ENCODE measurements at regions not wholly inside any gene's neighbourhood (a gene's known extent, or its start where the extent isn't known, plus 50 kb on each side); places are given as distances from the start of the nearest gene placed in this dataset.

DNA sequence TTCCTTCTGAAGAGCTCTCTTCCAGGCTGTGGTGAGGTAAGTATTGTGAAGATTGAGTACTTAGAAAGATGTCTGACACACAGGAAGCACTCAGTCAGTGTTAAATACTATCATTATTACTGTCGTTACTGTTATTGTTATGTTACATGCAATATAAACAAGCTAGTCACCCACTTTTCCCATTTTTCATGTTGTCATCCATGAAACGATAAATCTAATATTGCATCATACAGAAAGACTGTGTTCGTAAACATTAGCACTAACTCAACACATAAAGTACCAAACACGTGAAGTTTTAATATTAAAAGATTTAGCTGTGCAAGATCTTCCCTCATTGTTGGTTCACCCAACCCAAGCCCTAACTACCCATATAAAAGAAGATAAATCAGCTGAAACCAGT is 109.2 kb upstream of the NRSN1 start:
- no peak for DNase-seq (ENCODE audit: low read depth in 4 of 4, low spot score in 3 of 4)

DNA sequence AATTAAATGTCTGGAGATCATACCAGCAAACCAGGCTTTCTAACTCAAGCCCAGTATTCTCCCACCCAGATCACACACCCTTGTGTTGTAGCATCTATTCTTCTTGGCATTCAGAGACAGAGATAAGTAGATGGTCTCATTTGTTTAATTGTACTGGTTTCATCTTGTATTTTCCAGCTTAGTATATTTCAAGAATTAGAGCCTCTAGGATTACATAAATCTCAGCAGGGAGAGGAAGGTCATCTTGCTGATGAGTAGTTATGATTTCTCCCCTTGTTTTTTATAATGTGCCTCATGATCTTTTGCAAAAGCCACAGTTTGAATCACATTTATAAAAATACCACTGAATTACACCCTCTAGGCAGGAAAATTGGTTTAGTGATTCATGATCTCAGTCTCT is 106.6 kb upstream of the NRSN1 start:
- no peak for DNase-seq (ENCODE audit: low read depth in 4 of 4, low spot score in 3 of 4)

DNA sequence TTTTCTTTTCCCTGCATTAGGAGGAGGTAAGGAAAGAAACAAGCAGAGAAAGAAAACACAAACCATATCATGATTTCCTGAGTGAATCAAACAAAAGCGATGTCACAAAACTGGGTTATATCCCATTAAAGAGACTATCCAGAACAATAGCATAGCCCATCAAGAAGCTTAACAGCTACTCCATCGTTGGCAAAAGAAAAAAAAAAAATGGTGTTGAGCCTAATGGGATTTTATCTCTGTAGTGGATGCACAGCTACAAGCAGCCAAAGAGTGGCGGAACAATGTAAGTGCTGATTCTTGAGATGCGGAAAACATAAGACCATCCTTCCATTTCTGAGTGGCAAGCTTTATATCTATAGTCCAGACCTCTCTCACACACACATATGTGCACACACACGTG is 106.2 kb upstream of the NRSN1 start:
- DNase-seq (ENCODE audit: low read depth in 4 of 4, low spot score in 3 of 4): no peak

DNA sequence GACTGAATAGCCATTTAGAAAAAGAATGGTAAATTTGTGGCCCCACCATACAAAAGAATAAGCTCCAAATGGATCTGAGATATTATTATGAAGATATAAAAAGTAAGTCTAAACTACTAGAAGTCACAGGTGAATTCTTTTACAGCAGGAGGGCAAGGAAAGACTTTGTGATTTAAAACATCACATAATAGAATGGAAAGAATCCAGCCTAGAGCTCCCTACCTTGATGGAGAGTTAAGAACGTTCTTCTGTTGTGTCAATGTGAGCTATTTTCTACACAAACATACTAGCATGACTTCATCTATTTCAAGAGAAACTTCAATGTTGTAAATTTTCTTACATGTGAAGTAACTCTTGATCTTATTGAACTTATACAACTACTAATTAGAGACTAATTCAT is 100.0 kb upstream of the NRSN1 start:
- no peak for DNase-seq (ENCODE audit: low read depth in 4 of 4, low spot score in 3 of 4)

DNA sequence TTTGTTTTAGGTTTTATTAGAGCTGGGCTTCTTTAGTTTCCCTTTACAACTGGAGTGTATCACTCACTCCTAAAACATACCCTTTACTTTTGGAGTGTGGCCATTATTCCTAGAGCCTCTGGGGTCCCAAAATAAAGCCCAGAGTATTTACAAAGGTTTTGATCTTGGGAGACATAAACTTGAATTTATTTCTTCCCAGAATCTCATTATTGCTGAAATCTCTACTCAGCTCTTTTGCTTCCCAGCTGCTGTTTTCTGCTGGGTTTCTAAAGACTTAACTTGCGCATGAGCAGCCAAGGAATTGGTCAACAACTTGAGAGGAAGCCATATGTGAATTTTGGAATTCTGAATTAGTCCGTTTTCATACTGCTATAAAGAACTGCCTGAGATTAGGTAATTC is 94.5 kb upstream of the NRSN1 start:
- no peak for DNase-seq (ENCODE audit: low read depth in 4 of 4, low spot score in 3 of 4)

DNA sequence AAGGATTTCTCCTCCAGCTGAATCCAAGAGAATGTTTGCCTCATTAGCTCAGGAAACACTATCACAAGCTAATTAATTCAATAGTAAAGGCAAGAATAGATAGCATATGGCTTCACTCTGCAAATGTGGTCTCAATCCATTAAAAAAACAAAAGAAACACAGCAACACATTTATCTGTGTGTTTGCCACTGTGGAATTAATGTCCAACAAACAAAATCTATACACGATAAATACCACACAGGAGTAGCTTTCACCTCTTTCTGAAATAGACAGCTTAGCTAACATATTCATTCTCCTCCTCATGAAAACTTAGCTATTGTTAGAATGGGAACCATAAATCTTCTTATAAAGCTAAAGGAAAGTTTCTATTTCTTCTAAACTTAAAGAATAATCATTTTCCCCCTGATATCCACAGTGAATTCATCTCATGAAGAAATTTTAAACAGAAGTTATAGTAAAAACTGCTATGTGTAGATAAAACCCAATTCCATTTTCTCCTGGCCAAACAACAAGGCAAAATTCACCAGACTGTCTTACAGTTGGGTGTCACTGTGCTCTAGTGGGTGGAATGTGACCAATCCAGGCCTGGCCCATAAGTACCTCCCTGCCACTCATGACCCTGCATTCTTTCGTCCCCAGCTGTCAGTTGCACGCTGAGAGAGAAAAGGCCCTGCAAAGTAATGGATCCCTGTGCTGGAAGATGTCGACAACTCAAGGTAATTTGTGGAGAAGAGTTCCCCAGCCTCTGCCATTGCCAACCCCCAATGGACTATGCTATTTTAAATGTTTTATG is 92.9 kb upstream of the NRSN1 start:
- no peak for DNase-seq (ENCODE audit: low read depth in 4 of 4, low spot score in 3 of 4)

DNA sequence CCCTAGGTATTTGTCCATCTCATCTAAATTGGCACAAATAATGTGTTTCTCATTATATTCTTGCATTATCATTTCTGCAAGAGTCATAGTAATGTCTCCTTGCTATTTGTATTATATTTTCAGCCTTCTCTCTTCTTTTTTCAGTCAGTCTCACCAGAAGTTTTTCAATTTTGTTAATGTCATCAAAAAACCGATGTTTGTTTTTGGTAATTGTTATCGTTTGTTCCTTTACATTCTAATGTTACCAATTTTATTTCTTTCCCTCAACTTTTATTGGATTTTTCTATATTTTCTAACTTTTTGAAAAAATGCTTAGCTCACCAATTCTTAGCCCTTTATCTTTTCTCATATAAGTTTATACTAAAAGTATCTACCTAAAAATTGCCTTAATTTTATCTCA is 82.2 kb upstream of the NRSN1 start:
- DNase-seq (ENCODE audit: low read depth in 4 of 4, low spot score in 3 of 4): no peak

DNA sequence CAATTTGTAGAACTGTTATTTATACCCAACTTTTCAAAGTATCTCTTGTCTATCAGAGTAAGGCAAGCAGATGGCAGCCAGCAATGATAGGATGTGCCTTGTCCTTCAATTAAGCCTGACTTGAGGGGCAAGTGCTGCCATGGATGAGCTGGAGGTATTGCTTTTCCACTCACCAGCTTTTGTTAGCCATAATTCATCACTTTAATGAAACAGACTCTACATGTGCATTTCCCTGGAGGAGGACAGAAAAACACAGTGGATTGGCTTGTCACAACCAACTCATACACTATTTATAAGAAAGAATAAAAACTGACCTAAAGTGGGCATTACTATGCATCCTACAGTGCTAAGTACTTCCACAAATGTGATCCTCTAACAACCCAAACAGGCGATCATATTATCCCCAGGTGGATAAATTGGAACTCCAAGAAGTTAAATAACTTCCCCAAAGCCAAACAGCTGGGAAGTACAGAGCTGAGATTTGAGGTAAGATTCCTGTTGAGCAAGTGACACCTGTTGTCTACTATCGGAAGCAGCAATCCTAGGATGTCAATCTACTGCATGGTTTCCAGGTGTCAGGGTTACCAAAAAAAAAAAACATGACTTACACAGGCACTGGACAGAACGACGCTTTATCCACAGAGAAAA is 73.9 kb upstream of the NRSN1 start:
- no peak for DNase-seq (ENCODE audit: low read depth in 4 of 4, low spot score in 3 of 4)

DNA sequence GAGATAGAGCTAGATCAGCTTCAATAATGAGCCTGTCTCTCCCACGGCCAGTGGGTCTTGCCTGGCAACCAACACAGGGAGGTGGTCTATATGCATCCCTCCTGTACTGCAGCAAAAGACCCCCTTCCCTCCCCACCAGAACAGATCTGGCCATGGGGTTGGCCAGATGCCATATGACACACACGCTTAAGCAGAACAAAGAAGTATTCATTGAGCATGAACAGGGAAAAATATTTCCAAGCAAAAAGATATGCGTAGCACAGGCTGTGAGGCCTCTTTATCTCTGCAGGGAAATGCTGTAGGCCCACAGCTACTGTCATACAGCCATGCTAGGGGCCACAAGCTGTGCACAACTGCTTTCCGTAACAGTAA is 73.4 kb upstream of the NRSN1 start:
- DNase-seq (ENCODE audit: low read depth in 4 of 4, low spot score in 3 of 4): no peak

DNA sequence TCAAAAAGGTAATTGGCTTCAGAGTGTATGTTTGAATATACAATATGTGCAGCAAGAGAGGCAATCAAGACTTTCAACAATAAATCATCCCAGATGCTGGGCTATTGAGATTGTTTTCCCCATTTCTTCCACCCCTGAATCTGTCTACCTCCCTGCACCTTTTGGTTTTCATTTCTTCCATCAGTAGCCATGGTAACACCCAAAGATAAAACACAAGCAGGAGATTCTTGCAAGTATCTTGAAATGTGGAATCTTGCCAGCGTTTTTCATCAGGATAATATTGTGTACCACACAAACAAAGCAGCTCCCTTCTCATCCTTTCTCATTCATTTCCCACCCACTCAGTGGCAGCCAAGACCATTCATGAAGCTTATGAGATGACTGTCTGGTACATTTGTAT is 73.0 kb upstream of the NRSN1 start:
- no peak for DNase-seq (ENCODE audit: low read depth in 4 of 4, low spot score in 3 of 4)

DNA sequence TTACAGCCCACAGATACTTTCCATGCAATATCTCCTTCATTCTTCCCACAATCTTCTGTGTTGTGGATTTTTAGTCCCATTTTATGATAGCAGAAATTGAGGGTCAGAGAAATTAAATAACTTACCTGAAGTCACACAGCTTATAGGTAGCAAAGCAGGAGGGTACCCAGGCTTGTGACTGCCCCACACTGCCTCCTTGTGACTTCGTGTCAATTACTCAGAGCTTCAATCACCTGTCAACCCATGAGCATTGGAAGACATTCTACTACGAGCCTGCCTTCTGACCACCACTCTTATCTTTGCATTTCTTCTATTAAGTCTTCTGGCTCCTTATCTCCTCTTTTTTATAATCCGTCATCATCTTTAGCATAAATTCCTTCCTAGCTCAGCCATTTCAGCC is 71.6 kb upstream of the NRSN1 start:
- DNase-seq (ENCODE audit: low read depth in 4 of 4, low spot score in 3 of 4): no peak

DNA sequence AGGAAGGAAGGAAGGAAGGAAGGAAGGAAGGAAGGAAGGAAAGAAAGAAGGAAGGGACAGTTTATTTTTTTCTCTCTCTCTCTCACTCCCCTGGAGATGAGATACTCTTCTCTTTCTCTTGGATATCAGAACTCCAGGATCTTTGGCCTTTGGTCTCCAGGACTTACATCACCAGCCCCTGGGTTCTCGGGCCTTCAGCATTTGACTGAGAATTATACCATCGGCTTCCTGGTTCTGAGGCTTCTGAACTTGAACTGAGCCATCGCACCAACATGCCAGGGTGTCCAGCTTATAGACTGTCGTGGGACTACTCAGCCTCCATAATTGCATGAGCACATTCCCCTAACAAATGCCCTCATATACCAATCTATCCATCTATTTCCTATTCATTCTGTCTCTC is 69.4 kb upstream of the NRSN1 start:
- no peak for DNase-seq (ENCODE audit: low read depth in 4 of 4, low spot score in 3 of 4)

DNA sequence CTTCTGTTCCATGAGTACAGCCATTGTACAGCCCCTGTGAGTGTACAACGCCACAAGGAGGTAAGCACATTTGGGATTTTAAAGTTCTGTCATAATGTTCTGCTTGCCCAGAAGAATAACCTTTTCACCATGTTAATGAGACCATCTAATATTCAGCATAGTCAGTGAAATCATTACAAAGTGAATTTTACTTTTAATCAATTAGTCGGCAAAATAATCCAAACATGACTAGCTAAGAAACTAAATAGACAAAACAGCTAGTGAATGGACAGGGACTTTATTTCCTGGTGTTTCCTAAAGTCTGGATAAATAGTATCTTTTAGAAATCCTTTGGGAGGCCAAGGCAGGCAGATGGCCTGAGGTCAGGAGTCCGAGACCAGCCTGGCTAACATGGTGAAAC is 69.0 kb upstream of the NRSN1 start:
- no peak for DNase-seq (ENCODE audit: low read depth in 4 of 4, low spot score in 3 of 4)

DNA sequence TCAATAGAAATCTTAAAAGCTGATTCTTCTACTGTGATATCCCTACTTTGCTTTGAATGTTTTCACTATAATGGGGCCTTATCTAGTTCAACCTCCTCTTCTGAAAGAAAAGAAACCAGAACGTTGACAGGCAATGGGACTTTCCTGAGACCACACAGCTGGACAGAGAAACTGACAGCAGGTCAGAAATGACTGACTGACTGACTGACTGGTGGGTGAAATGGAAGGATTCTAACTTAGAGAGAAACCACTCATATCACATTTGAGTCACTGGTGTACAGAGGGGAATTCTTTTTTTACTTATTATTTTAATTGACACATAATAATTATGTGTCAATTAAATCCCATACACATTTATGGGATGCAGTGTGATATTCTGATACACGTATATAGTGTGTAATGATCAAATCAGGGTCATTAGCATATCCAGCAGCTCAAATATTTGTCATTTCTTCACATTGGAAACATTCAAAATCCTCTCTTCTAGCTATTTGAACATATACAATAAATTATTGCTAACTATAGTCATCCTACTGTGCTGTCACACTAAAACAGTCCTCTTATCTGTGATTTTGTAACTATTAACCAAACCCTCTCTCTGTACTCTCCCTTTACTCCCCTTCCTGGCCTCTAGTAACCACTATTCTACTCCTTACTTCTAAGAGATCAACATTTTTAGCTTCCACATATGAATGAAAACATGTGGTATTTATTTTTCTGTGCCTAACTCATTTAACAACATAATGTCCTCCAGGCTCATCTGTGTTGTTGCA is 64.8 kb upstream of the NRSN1 start:
- no peak for DNase-seq (ENCODE audit: low read depth in 4 of 4, low spot score in 3 of 4)

DNA sequence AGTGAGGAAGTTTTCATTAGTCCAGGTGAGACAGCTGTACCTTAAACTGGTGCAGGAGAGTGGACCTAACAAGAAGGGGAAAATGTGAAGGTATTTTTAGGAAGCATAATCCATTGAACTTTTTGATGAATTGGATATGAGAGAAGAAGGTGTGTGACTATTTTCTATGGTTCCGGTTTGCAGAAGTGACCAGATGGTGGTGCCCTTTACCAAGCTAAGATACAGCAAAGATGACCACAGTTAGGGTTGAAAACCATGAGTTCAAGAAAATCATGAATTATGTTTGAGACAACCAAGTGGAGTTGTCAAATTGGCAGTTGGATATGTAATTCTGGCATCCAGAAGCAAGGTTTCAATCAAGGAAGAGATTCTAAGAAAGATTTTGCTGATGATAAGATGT is 61.9 kb upstream of the NRSN1 start:
- DNase-seq (ENCODE audit: low read depth in 4 of 4, low spot score in 3 of 4): peak in 1 of 4 donors; percentile 14

DNA sequence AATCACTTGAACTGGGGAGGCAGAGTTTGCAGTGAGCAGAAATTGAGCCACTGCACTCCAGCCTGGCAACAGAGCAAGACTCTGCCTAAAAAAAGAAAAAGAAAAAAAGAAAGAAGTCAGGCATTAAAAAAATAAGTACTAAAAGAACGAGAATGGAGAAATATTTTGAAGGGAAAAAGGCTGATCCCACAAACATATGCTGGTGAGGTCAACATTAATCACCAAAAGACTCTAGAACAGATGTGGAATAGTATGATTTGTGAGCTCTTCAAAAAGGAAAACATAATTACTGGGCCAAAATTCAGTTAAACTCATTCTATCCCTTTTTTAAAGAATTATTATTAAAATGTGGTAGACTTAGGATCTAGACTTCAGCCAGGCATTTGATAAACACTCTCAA is 61.2 kb upstream of the NRSN1 start:
- DNase-seq (ENCODE audit: low read depth in 4 of 4, low spot score in 3 of 4): no peak

DNA sequence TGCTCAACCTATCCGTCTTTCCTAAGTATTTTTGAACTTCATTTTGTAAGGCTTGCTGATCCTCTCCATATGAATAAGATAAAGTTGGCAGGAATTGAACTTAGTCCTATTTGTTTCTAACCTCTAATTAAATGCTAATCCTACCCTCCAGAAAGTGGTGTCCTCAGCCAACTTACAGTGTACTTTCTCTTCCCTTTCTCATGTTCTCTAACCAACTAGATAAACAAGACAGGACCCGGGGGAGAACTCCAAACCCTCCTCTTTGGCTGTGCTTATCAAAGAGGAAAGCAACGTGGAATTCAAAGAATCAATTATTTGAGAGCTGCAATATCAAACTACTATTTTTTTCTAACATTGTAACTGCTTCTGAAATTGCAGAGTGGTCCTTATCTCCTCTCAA is 56.5 kb upstream of the NRSN1 start:
- no peak for DNase-seq (ENCODE audit: low read depth in 4 of 4, low spot score in 3 of 4)

DNA sequence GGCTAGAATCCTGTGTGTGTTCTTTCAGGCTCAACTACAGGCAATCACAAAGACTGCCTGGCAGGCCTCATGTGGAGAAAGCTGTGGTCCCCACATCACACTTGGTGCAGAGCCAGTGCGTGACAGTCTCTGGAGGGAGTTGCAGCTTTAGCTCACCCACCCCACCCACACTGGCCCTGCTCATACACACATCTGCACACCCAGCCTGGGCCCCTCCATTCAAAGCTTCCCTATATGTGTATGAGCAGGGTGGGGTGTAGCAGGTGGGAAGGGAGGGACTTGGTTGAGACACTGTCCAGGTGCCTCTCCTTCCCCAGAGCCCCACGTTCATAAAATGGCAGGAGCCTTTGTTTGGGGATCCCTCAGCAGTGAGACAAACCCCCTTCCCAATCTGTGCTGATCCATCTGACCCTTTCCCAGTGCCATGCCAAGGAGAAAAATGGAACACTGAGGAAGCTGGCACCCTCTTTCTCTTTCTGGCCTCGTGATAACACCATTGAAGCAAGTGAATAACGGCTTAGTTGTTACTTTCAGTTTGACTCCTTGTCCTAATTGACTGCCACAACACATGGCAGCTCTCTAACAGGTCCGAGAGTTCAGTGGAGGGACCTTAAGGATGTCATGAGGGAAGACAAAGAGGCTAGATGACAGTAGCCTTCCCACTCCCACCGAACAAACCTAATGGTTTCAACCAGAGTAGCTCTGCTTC is 53.8 kb upstream of the NRSN1 start:
- no peak for DNase-seq (ENCODE audit: low read depth in 4 of 4, low spot score in 3 of 4)

DNA sequence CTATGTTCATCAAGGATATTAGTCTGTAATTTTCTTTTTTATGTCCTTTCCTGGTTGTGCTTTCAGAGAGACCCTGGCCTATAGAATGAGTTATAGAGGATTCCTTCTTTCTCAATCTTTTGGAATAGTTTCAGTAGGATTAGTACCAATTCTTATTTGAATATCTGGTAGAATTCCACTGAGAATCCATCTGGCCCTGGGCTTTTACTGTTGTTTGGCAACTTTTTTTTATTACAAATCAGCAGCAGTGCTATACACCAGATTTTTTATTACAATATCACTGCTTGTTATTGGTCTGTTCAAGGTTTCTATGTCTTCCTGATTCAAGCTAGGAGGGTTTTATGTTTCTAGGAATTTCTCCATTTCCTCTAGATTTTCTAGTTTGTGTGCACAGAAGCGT is 50.0 kb upstream of the NRSN1 start:
- no peak for DNase-seq (ENCODE audit: low read depth in 4 of 4, low spot score in 3 of 4)
